Neural cell (in vitro differentiated cells): ENCODE measurements at regions not wholly inside any gene's neighbourhood (a gene's known extent, or its start where the extent isn't known, plus 50 kb on each side); places are given as distances from the start of the nearest gene placed in this dataset.

Experiments used
- H2AFZ ChIP-seq: fragments of 200-600, 300-800 bp; sonication (generic), shearing (Covaris generic); 2 replicates; pipeline ENCODE4 v1.6.0; 2014; ENCODE audit warnings: low read depth, mild to moderate bottlenecking, antibody characterized with exemption, low read length, moderate library complexity
- H3F3A ChIP-seq: fragments of 200-600 bp; shearing (Covaris generic); 2 replicates; pipeline ENCODE4 v1.6.1; 2016; ENCODE audit warnings: mild to moderate bottlenecking, moderate library complexity, mixed read lengths, antibody characterized with exemption, low read length; ENCODE audit not compliant: insufficient read depth, poor library complexity, severe bottlenecking
- H3K27ac ChIP-seq: fragments of 200-600, 300-800 bp; sonication (generic), shearing (Covaris generic); 2 replicates; pipeline ENCODE4 v1.5.1; 2014; ENCODE audit warnings: mild to moderate bottlenecking, low read length, moderate library complexity
- H3K27me3 ChIP-seq: fragments of 300-800, 200-600 bp; sonication (generic), shearing (Covaris generic); 2 replicates; pipeline ENCODE4 v1.6.0; 2014; ENCODE audit warnings: mild to moderate bottlenecking, low read depth, low read length, moderate library complexity; ENCODE audit not compliant: insufficient read depth
- H3K36me3 ChIP-seq: fragments of 300-800, 200-600 bp; sonication (generic), shearing (Covaris generic); 2 replicates; pipeline ENCODE4 v1.5.1; 2014; ENCODE audit warnings: mild to moderate bottlenecking, antibody characterized with exemption, low read length, moderate library complexity; ENCODE audit not compliant: insufficient read depth
- H3K4me2 ChIP-seq: fragments of 300-800, 200-600 bp; sonication (generic), shearing (Covaris generic); 2 replicates; pipeline ENCODE4 v1.6.0; 2014; ENCODE audit warnings: mild to moderate bottlenecking, low read length
- H3K4me3 ChIP-seq: fragments of 300-800, 200-600 bp; sonication (generic), shearing (Covaris generic); 2 replicates; pipeline ENCODE4 v1.5.1; 2014; ENCODE audit warnings: mild to moderate bottlenecking, low read length, moderate library complexity
- H3K79me2 ChIP-seq: fragments of 200-600 bp; shearing (Covaris generic); replicated peaks from 2 replicates; pipeline ENCODE4 v1.6.0; 2014; ENCODE audit warnings: mild to moderate bottlenecking, low read length, moderate library complexity; ENCODE audit not compliant: insufficient read depth
- H3K9ac ChIP-seq: fragments of 300-800, 200-600 bp; sonication (generic), shearing (Covaris generic); 2 replicates; pipeline ENCODE4 v1.6.1; 2016; ENCODE audit warnings: mild to moderate bottlenecking, low read length, mixed read lengths
- H3K9me2 ChIP-seq: fragments of 200-600 bp; shearing (Covaris generic); 2 replicates; pipeline ENCODE4 v1.6.1; 2016; ENCODE audit warnings: mild to moderate bottlenecking, low read length, mixed read lengths; ENCODE audit not compliant: insufficient read depth
- H3K9me3 ChIP-seq: fragments of 200-600, 300-800 bp; sonication (generic), shearing (Covaris generic); 2 replicates; pipeline ENCODE4 v1.6.1; 2016; ENCODE audit warnings: mild to moderate bottlenecking, mixed run types, low read length, moderate library complexity, mixed read lengths
- H4K20me1 ChIP-seq: fragments of 200-600 bp; shearing (Covaris generic); 2 replicates; pipeline ENCODE4 v1.6.1; 2016; ENCODE audit warnings: mild to moderate bottlenecking, mixed run types; ENCODE audit not compliant: insufficient read depth
- EP300 ChIP-seq: fragments of 450-650 bp; conservative IDR thresholded peaks from 2 replicates; pipeline ENCODE4 v1.6.1; 2014; ENCODE audit warnings: antibody characterized with exemption, mild to moderate bottlenecking, moderate library complexity; ENCODE audit not compliant: poor library complexity, severe bottlenecking
- EZH2 ChIP-seq: fragments of 200-600, 300-800 bp; shearing (Covaris generic), sonication (generic); IDR thresholded peaks from 2 replicates; pipeline ENCODE4 v1.6.1; 2014; ENCODE audit warnings: antibody characterized with exemption, low read length, borderline replicate concordance, mild to moderate bottlenecking; ENCODE audit not compliant: insufficient read depth, poor library complexity, severe bottlenecking
- MXI1 ChIP-seq: fragments of 450-650 bp; conservative IDR thresholded peaks from 2 replicates; pipeline ENCODE4 v1.6.1; 2014; ENCODE audit warnings: antibody characterized with exemption, mild to moderate bottlenecking; ENCODE audit not compliant: poor library complexity, severe bottlenecking
- POLR2AphosphoS5 ChIP-seq: IDR thresholded peaks from 2 replicates; pipeline ENCODE4 v1.6.1; 2012
- RAD21 ChIP-seq: fragments of 450-650 bp; conservative IDR thresholded peaks from 2 replicates; pipeline ENCODE4 v1.6.1; 2014; ENCODE audit warnings: antibody characterized with exemption, mild to moderate bottlenecking, moderate library complexity
- SMC3 ChIP-seq: fragments of 450-650 bp; conservative IDR thresholded peaks from 2 replicates; pipeline ENCODE4 v1.6.1; 2014; ENCODE audit warnings: antibody characterized with exemption, mild to moderate bottlenecking, moderate library complexity; ENCODE audit not compliant: poor library complexity
- TAF1 ChIP-seq: IDR thresholded peaks from 2 replicates; pipeline ENCODE4 v1.6.1; 2012; ENCODE audit warnings: low read depth
- TF ChIP-seq, protein P1 (sequence below): IDR thresholded peaks from 2 replicates; pipeline ENCODE4 v1.6.1; 2012; ENCODE audit warnings: borderline replicate concordance
- TF ChIP-seq, protein P2 (sequence below): fragments of 450-650 bp; IDR thresholded peaks from 2 replicates; pipeline ENCODE4 v1.5.1; 2014; ENCODE audit warnings: antibody characterized with exemption, mild to moderate bottlenecking, moderate library complexity; ENCODE audit not compliant: poor library complexity, severe bottlenecking

- Histone ChIP-seq H3K27me3 (no peaks in the 10 kb centered on the region), H3K9me2 (no peaks in the 10 kb centered on the region), H3K79me2 (no peaks in the 10 kb centered on the region), H3K4me2 (no peak overlapping the region), H4K20me1 (no peaks in the 10 kb centered on the region), H3K9ac (no peak overlapping the region), H3F3A (no peaks in the 10 kb centered on the region), H3K36me3 (no peaks in the 10 kb centered on the region), H3K9me3 (no peaks in the 10 kb centered on the region), H3K4me3 (no peak overlapping the region), H2AFZ (no peak overlapping the region), H3K27ac (no peak overlapping the region)
- TF ChIP-seq, protein P1, sequence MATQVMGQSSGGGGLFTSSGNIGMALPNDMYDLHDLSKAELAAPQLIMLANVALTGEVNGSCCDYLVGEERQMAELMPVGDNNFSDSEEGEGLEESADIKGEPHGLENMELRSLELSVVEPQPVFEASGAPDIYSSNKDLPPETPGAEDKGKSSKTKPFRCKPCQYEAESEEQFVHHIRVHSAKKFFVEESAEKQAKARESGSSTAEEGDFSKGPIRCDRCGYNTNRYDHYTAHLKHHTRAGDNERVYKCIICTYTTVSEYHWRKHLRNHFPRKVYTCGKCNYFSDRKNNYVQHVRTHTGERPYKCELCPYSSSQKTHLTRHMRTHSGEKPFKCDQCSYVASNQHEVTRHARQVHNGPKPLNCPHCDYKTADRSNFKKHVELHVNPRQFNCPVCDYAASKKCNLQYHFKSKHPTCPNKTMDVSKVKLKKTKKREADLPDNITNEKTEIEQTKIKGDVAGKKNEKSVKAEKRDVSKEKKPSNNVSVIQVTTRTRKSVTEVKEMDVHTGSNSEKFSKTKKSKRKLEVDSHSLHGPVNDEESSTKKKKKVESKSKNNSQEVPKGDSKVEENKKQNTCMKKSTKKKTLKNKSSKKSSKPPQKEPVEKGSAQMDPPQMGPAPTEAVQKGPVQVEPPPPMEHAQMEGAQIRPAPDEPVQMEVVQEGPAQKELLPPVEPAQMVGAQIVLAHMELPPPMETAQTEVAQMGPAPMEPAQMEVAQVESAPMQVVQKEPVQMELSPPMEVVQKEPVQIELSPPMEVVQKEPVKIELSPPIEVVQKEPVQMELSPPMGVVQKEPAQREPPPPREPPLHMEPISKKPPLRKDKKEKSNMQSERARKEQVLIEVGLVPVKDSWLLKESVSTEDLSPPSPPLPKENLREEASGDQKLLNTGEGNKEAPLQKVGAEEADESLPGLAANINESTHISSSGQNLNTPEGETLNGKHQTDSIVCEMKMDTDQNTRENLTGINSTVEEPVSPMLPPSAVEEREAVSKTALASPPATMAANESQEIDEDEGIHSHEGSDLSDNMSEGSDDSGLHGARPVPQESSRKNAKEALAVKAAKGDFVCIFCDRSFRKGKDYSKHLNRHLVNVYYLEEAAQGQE, result no peak
- TF ChIP-seq POLR2AphosphoS5, result no peak
- TF ChIP-seq SMC3, result no peak
- no peak for TF ChIP-seq MXI1
- no peak for TF ChIP-seq TAF1
Observed at GRCh38 chr11:131195661-131196517, 174.5 kb upstream of the NTM start.

DNA sequence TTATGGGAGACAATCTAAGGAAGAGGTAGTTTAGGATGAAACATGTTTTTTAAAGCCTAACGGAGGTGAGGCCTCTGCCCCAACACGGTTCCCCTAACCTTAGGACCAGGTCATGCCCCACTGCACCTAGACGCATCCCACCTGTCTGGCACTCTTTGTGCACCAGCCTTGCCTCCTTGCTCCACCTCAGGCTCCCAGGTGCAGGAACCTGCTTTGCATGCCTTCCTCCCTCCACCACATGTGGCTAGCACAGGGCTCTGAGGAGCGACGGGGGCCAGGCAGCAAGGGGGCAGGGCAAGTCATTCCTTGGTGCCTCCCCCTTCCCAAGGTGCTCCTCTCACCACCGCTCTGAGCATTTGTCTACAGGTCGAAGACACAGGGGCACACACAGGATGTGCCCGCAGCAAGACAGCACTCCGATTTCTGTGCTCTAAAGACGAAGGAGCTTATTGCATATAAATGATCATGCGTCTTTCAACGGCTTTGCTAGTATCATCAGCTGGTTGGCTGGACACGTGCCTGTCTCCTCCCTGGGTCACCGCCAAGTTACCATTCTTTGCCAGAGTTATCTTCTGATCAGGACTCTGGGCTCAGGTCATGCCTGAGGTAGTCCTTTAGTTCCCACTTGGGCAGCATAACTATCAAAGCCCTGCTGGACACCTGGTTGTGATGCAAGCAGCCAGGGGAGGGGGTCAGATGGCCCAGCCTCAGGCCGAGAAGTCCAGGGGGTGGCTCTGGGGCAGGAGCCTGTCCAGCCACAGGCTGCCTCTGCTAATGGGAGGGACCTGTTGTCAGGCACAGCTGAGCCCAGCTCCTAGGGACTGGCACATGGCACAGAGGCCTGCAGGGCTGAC, 172.0 kb upstream of the NTM start:
- Histone ChIP-seq H3K4me3 (no peak overlapping the region), H3K36me3 (no peaks in the 10 kb centered on the region), H3K9me3 (no peaks in the 10 kb centered on the region), H3K27me3 (no peaks in the 10 kb centered on the region), H3K4me2 (no peak overlapping the region), H4K20me1 (no peaks in the 10 kb centered on the region), H2AFZ (no peak overlapping the region), H3K9ac (no peak overlapping the region), H3K9me2 (no peaks in the 10 kb centered on the region), H3F3A (no peaks in the 10 kb centered on the region), H3K79me2 (no peaks in the 10 kb centered on the region), H3K27ac (no peak overlapping the region)
- TF ChIP-seq EP300 (no peak), RAD21 (no peak), TAF1 (no peak), SMC3 (no peak), EZH2 (no peak), MXI1 (no peak), POLR2AphosphoS5 (no peak)
- TF ChIP-seq, protein P1, result no peak
- TF ChIP-seq, protein P2, sequence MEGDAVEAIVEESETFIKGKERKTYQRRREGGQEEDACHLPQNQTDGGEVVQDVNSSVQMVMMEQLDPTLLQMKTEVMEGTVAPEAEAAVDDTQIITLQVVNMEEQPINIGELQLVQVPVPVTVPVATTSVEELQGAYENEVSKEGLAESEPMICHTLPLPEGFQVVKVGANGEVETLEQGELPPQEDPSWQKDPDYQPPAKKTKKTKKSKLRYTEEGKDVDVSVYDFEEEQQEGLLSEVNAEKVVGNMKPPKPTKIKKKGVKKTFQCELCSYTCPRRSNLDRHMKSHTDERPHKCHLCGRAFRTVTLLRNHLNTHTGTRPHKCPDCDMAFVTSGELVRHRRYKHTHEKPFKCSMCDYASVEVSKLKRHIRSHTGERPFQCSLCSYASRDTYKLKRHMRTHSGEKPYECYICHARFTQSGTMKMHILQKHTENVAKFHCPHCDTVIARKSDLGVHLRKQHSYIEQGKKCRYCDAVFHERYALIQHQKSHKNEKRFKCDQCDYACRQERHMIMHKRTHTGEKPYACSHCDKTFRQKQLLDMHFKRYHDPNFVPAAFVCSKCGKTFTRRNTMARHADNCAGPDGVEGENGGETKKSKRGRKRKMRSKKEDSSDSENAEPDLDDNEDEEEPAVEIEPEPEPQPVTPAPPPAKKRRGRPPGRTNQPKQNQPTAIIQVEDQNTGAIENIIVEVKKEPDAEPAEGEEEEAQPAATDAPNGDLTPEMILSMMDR, result no peak
